Calu3 (cell line): ENCODE measurements at regions not wholly inside any gene's neighbourhood (a gene's known extent, or its start where the extent isn't known, plus 50 kb on each side); places are given as distances from the start of the nearest gene placed in this dataset.
"Not testable (repeated sequence)": the region's sequence is repeated elsewhere in the genome, so short reads cannot be mapped to it uniquely, and the experiment has no call there.

Experiments used
- BruUV-seq: library from RNA; stranded (reverse); fragments of 400-500 nt; replicated peaks from 2 replicates; lab custom pipeline; 2021; lab: Mats Ljungman, UMichigan
- CTCF ChIA-PET: fragments of 300-600 bp; sonication (Branson Sonifier 250); formaldehyde crosslinking; loops from one replicate; lab custom pipeline; 2022; ENCODE audit warnings: antibody characterized with exemption; lab: Charles Lee
- DNase-seq: peaks from one replicate; pipeline ENCODE4 v3.0.0; 2022
- H3K27ac Mint-ChIP-seq: one replicate; pipeline ENCODE4 v1.8.0; 2022; ENCODE audit warnings: mixed read lengths; ENCODE audit not compliant: unreplicated experiment
- H3K27me3 Mint-ChIP-seq: one replicate; pipeline ENCODE4 v1.8.0; 2022; ENCODE audit warnings: mixed read lengths; ENCODE audit not compliant: unreplicated experiment
- H3K36me3 Mint-ChIP-seq: one replicate; pipeline ENCODE4 v1.8.0; 2022; ENCODE audit warnings: mild to moderate bottlenecking, moderate library complexity, mixed read lengths; ENCODE audit not compliant: insufficient read depth, unreplicated experiment
- H3K4me1 Mint-ChIP-seq: one replicate; pipeline ENCODE4 v1.8.0; 2022; ENCODE audit warnings: mild to moderate bottlenecking, low read depth, mixed read lengths; ENCODE audit not compliant: unreplicated experiment
- H3K4me3 Mint-ChIP-seq: one replicate; pipeline ENCODE4 v1.8.0; 2022; ENCODE audit warnings: mild to moderate bottlenecking, low read depth, moderate library complexity, mixed read lengths; ENCODE audit not compliant: unreplicated experiment
- H3K9me3 Mint-ChIP-seq: one replicate; pipeline ENCODE4 v1.8.0; 2022; ENCODE audit warnings: low read depth, mixed read lengths; ENCODE audit not compliant: unreplicated experiment
- CTCF ChIP-seq: fragments of 200-600 bp; IDR thresholded peaks from one replicate; pipeline ENCODE4 v1.8.0; 2022; ENCODE audit warnings: antibody characterized with exemption; ENCODE audit not compliant: unreplicated experiment
- intact Hi-C: fragments of 100-400 bp; cut with micrococcal nuclease; formaldehyde crosslinking; loops from one replicate; pipeline ENCODE4 v1.10.0; 2022; ENCODE audit not compliant: unreplicated experiment

- Mint-ChIP-seq H3K4me1 (peaks cover 8% of the 10 kb centered on the region), H3K36me3 (peaks cover 19% of the 10 kb centered on the region), H3K4me3 (no peak overlapping the region), H3K27me3 (no peaks in the 10 kb centered on the region), H3K9me3 (peaks cover 4% of the 10 kb centered on the region), H3K27ac (no peak overlapping the region)
- no TSS peak for BruUV-seq
- CTCF ChIA-PET = interaction anchor here (0.6 kb wide), 1 partner anchor 216 kb away, joined by 4 read pairs; no protein-coding TSS in a partner anchor
- intact Hi-C loops = no loop called here
- no peak for DNase-seq
- no peak for TF ChIP-seq CTCF
These were observed 127.7 kb downstream of the CRYBB2 start for GRCh38 chr22:25346859-25347751.

- no peak for TF ChIP-seq CTCF
- CTCF ChIA-PET = no interaction called here
- peaks cover 4% of the 10 kb centered on the region for H3K9me3 Mint-ChIP-seq
- BruUV-seq = no TSS peak
- H3K4me3 Mint-ChIP-seq = no peak overlapping the region
- no peak for DNase-seq
- H3K4me1 Mint-ChIP-seq = peaks cover 8% of the 10 kb centered on the region
- no peak overlapping the region for H3K27ac Mint-ChIP-seq
- peaks cover 24% of the 10 kb centered on the region for H3K36me3 Mint-ChIP-seq
- intact Hi-C loops = no loop called here
- no peaks in the 10 kb centered on the region for H3K27me3 Mint-ChIP-seq
These were observed 128.3 kb downstream of the CRYBB2 start for GRCh38 chr22:25347752-25348102.

- no peak overlapping the region for H3K27ac Mint-ChIP-seq
- DNase-seq = no peak
- no peaks in the 10 kb centered on the region for H3K27me3 Mint-ChIP-seq
- H3K4me1 Mint-ChIP-seq = peaks cover 8% of the 10 kb centered on the region
- H3K36me3 Mint-ChIP-seq = peaks cover 27% of the 10 kb centered on the region
- intact Hi-C loops = no loop called here
- no peak overlapping the region for H3K4me3 Mint-ChIP-seq
- CTCF ChIA-PET = no interaction called here
- BruUV-seq = no TSS peak
- TF ChIP-seq CTCF = no peak
- peaks cover 4% of the 10 kb centered on the region for H3K9me3 Mint-ChIP-seq
These were observed 129.0 kb downstream of the CRYBB2 start for GRCh38 chr22:25348391-25348790.

GRCh38 chr22:25348996-25349395, 129.6 kb downstream of the CRYBB2 start:
- BruUV-seq, H3K4me1 Mint-ChIP-seq, H3K27ac Mint-ChIP-seq, H3K27me3 Mint-ChIP-seq, intact Hi-C loops, H3K4me3 Mint-ChIP-seq, H3K9me3 Mint-ChIP-seq, DNase-seq: not testable (repeated sequence)
- CTCF ChIA-PET = interaction anchor here (0.6 kb wide), 1 partner anchor 25 kb away, joined by 5 read pairs; no protein-coding TSS in a partner anchor
- H3K36me3 Mint-ChIP-seq = peaks cover 27% of the 10 kb centered on the region

- no peaks in the 10 kb centered on the region for H3K9me3 Mint-ChIP-seq
- intact Hi-C loops = no loop called here
- no peak for TF ChIP-seq CTCF
- H3K27me3 Mint-ChIP-seq = no peaks in the 10 kb centered on the region
- no TSS peak for BruUV-seq
- DNase-seq = no peak
- CTCF ChIA-PET = no interaction called here
- H3K4me3 Mint-ChIP-seq = no peak overlapping the region
- H3K4me1 Mint-ChIP-seq = peaks cover 8% of the 10 kb centered on the region
- H3K36me3 Mint-ChIP-seq = peaks cover 37% of the 10 kb centered on the region
- H3K27ac Mint-ChIP-seq = no peak overlapping the region
These were observed 131.1 kb downstream of the CRYBB2 start for GRCh38 chr22:25350551-25350971.
